ENCODE measurements at regions not wholly inside any gene's neighbourhood (a gene's known extent, or its start where the extent isn't known, plus 50 kb on each side); places are given as distances from the start of the nearest gene placed in this dataset.
A peak's percentile ranks its signal among the peaks of the same experiment; 100 is the strongest.

DNA sequence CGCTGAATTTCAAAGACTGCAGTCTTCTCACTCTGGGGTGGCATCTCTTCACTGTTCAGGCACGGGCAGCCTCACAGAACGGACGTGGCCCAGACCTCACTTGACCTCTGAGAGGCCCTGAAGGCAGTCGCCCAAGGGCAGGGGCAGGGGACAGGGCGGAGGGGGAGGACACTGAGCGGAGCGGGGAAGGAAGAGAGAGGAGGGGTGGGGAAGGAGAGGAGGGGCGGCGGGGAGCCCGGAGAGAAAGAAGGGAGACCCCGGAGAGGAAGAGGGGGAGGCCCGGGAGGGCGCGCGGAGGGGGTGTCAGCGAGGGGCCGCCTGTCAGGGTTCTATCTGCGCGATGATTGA lies 58.7 kb upstream of the COMTD1 start:
- ChIA-PET CTCF (interaction anchor here (1.1 to 4.0 kb wide), 4 partner anchors 19 to 101 kb away, joined by 3 to 22 read pairs (median 7); no protein-coding TSS in a partner anchor), POLR2A (interaction anchor here (1.1 to 9.4 kb wide), 11 partner anchors 11 to 958 kb away, joined by 3 to 178 read pairs (median 6); partner anchors contain the start of genes VDAC2 and ZNF503)
- TF ChIP-seq TARDBP (IDR thresholded peaks at IDR 0.05) (no peak), HDGF (IDR thresholded peaks at IDR 0.05; ENCODE audit: borderline replicate concordance) (no peak), ELF4 (IDR thresholded peaks at IDR 0.05) (no peak), L3MBTL2 (conservative IDR thresholded peaks at IDR 0.05) (no peak), FOXK2 (IDR thresholded peaks at IDR 0.05) (no peak)
- peak; percentile 50 for DNase-seq (ENCODE audit: extremely low spot score)

DNA sequence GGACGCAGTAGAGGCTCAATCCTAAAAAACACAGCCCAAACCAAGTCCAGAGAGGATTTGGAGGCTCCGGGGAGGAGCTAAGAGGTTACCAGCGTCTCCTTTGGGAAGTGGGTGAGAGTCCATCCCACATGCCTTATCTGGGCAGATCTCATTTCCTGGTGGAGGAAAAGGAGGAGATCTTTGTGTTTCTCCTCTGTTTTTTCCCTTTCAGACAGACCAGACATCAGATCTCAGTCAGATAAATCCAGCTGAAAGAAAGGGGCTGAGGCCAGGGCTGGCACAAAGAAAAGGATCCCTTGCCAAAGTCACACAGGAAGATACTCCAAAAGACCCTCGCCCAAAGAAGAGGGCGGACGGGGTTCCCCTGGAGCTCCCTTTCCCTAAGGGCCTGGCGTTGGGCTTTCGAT lies 58.3 kb upstream of the COMTD1 start:
- CTCF ChIA-PET = interaction anchor here (1.1 to 4.0 kb wide), 3 partner anchors 19 to 102 kb away, joined by 3 to 22 read pairs (median 11); no protein-coding TSS in a partner anchor
- no peak for DNase-seq (ENCODE audit: extremely low spot score)
- TF ChIP-seq LEF1 (IDR thresholded peaks at IDR 0.05; ENCODE audit: borderline replicate concordance) (no peak), BHLHE40 (IDR thresholded peaks at IDR 0.05; ENCODE audit: borderline replicate concordance) (no peak), FOXA1 (IDR thresholded peaks at IDR 0.05) (no peak), CTBP1 (IDR thresholded peaks at IDR 0.05; ENCODE audit: borderline replicate concordance) (no peak), SP1 (IDR thresholded peaks at IDR 0.05) (no peak), HDGF (IDR thresholded peaks at IDR 0.05; ENCODE audit: borderline replicate concordance) (no peak), NFRKB (IDR thresholded peaks at IDR 0.05) (no peak), FOXM1 (IDR thresholded peaks at IDR 0.05; ENCODE audit: borderline replicate concordance) (no peak), ARNT (IDR thresholded peaks at IDR 0.05) (no peak), SUZ12 (IDR thresholded peaks at IDR 0.05) (no peak), ELF4 (IDR thresholded peaks at IDR 0.05) (no peak), TARDBP (IDR thresholded peaks at IDR 0.05) (no peak), FOXK2 (IDR thresholded peaks at IDR 0.05) (no peak), L3MBTL2 (conservative IDR thresholded peaks at IDR 0.05) (no peak), ZNF384 (IDR thresholded peaks at IDR 0.05) (no peak)
- TF ChIP-seq, protein P1, sequence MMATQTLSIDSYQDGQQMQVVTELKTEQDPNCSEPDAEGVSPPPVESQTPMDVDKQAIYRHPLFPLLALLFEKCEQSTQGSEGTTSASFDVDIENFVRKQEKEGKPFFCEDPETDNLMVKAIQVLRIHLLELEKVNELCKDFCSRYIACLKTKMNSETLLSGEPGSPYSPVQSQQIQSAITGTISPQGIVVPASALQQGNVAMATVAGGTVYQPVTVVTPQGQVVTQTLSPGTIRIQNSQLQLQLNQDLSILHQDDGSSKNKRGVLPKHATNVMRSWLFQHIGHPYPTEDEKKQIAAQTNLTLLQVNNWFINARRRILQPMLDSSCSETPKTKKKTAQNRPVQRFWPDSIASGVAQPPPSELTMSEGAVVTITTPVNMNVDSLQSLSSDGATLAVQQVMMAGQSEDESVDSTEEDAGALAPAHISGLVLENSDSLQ (IDR thresholded peaks at IDR 0.05) = no peak
- POLR2A ChIA-PET = interaction anchor here (1.1 to 9.4 kb wide), 9 partner anchors 11 to 958 kb away, joined by 3 to 178 read pairs (median 7); partner anchors contain the start of genes VDAC2 and ZNF503

DNA sequence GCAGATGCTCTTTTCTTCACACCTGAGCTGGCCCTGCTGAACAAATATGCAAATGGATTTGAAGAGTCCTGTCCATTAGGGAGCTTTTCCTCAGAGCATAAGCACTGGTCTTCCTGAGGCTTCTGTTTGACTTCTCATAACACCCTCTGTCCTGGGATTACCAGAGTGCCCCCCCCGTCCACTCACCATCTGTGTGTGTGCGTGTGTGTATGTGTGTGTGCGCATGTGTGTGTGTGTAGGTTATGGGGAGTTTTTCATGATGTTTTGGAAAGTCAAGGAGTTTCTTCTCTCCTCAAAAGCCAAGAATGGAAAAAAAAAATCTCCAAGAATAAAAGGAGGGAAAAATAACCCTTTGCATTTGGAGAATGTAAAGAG lies 57.7 kb upstream of the COMTD1 start:
- POLR2A ChIA-PET = interaction anchor here (0.6 to 9.4 kb wide), 4 partner anchors 10 to 105 kb away, joined by 4 to 178 read pairs (median 44); partner anchors contain the start of gene ZNF503
- TF ChIP-seq ELF4 (IDR thresholded peaks at IDR 0.05) (no peak), L3MBTL2 (conservative IDR thresholded peaks at IDR 0.05) (no peak), FOXK2 (IDR thresholded peaks at IDR 0.05) (no peak), CTBP1 (IDR thresholded peaks at IDR 0.05; ENCODE audit: borderline replicate concordance) (no peak), SP1 (IDR thresholded peaks at IDR 0.05) (no peak), BHLHE40 (IDR thresholded peaks at IDR 0.05; ENCODE audit: borderline replicate concordance) (no peak), FOXM1 (IDR thresholded peaks at IDR 0.05; ENCODE audit: borderline replicate concordance) (no peak), LEF1 (IDR thresholded peaks at IDR 0.05; ENCODE audit: borderline replicate concordance) (no peak), ZNF384 (IDR thresholded peaks at IDR 0.05) (no peak), TARDBP (IDR thresholded peaks at IDR 0.05) (no peak), HDGF (IDR thresholded peaks at IDR 0.05; ENCODE audit: borderline replicate concordance) (no peak), FOXA1 (IDR thresholded peaks at IDR 0.05) (no peak)
- CTCF ChIA-PET = no interaction called here
- no peak for DNase-seq (ENCODE audit: extremely low spot score)

DNA sequence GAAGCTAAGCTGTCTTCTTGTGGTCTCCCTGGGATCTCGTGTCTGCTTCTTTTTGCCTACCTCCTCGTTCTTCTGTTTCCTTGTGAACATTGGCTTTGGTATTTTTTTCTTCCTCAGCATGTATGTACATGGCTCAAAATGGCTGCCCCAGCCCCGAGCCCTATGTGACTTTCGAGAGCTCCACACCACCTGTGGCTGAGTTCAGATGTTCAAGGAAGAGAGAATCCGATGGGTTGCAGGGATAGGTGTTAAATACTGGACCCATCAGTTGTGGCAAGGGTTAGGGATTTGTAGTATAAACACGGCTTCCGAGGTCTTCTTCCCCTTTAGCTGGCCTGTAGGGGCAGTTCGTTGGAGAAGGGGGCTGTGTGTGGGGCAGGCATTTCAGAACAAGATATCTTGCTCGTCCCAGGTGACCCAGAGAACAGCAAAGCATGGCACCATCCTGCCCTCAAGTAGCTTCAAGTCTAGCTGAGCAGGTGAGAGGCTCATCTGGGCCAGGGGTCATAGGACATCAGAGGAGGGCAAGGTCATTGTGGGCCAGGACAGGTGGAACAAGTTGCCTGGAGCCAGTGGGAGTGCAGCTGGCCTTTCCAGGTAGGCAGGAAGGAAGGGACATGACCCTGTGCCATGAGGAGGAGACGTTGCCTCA lies 57.2 kb upstream of the COMTD1 start:
- CTCF ChIA-PET = no interaction called here
- POLR2A ChIA-PET = interaction anchor here (0.6 to 9.4 kb wide), 3 partner anchors 66 to 105 kb away, joined by 4 to 178 read pairs (median 62); partner anchors contain the start of gene ZNF503
- TF ChIP-seq BHLHE40 (IDR thresholded peaks at IDR 0.05; ENCODE audit: borderline replicate concordance) = no peak
- no peak for TF ChIP-seq FOXA1 (IDR thresholded peaks at IDR 0.05)
- no peak for TF ChIP-seq FOXK2 (IDR thresholded peaks at IDR 0.05)
- TF ChIP-seq, protein P1 (IDR thresholded peaks at IDR 0.05) = no peak
- no peak for TF ChIP-seq TARDBP (IDR thresholded peaks at IDR 0.05)
- TF ChIP-seq SP1 (IDR thresholded peaks at IDR 0.05) = no peak
- TF ChIP-seq ARNT (IDR thresholded peaks at IDR 0.05) = no peak
- TF ChIP-seq ELF4 (IDR thresholded peaks at IDR 0.05) = no peak
- TF ChIP-seq ZNF384 (IDR thresholded peaks at IDR 0.05) = no peak
- TF ChIP-seq FOXM1 (IDR thresholded peaks at IDR 0.05; ENCODE audit: borderline replicate concordance) = no peak
- DNase-seq (ENCODE audit: extremely low spot score) = no peak

DNA sequence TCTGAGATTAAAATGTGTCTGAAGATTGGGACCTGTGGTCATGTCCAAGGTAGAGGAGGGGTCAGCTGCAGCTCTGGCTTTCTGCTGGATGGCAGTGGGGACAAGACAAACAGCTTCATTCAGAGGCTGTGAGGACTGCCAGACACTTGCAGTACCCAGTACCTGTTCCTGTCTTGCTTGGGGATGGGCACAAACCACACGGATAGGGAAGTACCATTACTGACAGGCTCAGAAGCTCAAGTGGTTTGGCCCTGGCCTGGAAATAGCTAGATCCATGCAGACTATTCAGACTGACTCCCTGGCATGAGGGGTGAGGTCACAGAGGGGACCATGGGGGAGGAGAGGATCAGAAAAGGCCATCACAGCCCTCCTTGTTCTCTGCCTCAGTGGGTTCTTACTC lies 56.0 kb upstream of the COMTD1 start:
- ChIA-PET POLR2A (interaction anchor here (9.4 kb wide), 1 partner anchor 106 kb away, joined by 178 read pairs; the partner anchor contains the start of gene ZNF503), CTCF (interaction anchor here (0.6 kb wide), 1 partner anchor 16 kb away, joined by 3 read pairs; no protein-coding TSS in a partner anchor)
- no peak for DNase-seq (ENCODE audit: extremely low spot score)
- TF ChIP-seq ARNT (IDR thresholded peaks at IDR 0.05) (no peak), SP1 (IDR thresholded peaks at IDR 0.05) (no peak), BHLHE40 (IDR thresholded peaks at IDR 0.05; ENCODE audit: borderline replicate concordance) (no peak), L3MBTL2 (conservative IDR thresholded peaks at IDR 0.05) (no peak), FOXA1 (IDR thresholded peaks at IDR 0.05) (no peak), HDGF (IDR thresholded peaks at IDR 0.05; ENCODE audit: borderline replicate concordance) (no peak), LEF1 (IDR thresholded peaks at IDR 0.05; ENCODE audit: borderline replicate concordance) (no peak), NFRKB (IDR thresholded peaks at IDR 0.05) (no peak), ZNF384 (IDR thresholded peaks at IDR 0.05) (no peak), FOXM1 (IDR thresholded peaks at IDR 0.05; ENCODE audit: borderline replicate concordance) (no peak), CTBP1 (IDR thresholded peaks at IDR 0.05; ENCODE audit: borderline replicate concordance) (no peak), SUZ12 (IDR thresholded peaks at IDR 0.05) (no peak), TARDBP (IDR thresholded peaks at IDR 0.05) (no peak)
- TF ChIP-seq, protein P1 (IDR thresholded peaks at IDR 0.05) = no peak
